CD4-positive, alpha-beta T cell treated with Interferon alpha-2 for 1 hour (primary cell): ENCODE measurements at regions not wholly inside any gene's neighbourhood (a gene's known extent, or its start where the extent isn't known, plus 50 kb on each side); places are given as distances from the start of the nearest gene placed in this dataset.
"Not testable (repeated sequence)": the region's sequence is repeated elsewhere in the genome, so short reads cannot be mapped to it uniquely, and the experiment has no call there.

Source experiments
- DNase-seq, 2 donors: peaks; one replicate each; pipeline ENCODE4 v3.0.0-alpha.2; 2020 to 2022

DNA sequence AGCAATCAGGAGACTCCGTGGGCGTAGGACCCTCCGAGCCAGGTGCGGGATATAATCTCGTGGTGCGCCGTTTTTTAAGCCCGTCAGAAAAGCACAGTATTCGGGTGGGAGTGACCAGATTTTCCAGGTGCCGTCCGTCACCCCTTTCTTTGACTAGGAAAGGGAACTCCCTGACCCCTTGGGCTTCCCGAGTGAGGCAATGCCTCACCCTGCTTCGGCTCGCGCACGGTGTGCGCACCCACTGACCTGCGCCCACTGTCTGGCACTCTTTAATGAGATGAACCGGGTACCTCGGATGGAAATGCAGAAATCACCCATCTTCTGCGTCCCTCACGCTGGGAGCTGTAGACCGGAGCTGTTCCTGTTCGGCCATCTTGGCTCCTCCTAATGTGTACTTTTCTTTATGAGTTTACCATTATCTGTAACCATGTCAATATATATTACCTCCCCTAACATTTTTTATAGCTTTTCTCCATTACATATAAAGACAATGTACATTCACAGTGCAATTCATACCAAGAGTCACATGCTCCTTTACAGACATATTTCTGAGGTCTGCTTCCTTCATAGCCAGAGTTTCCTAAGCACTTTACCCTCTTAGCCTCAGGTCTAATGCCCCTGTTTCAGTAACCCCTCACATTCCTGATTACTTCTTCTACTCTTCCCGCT, 71.4 kb upstream of the TLE4 start:
- not testable (repeated sequence) for DNase-seq

DNA sequence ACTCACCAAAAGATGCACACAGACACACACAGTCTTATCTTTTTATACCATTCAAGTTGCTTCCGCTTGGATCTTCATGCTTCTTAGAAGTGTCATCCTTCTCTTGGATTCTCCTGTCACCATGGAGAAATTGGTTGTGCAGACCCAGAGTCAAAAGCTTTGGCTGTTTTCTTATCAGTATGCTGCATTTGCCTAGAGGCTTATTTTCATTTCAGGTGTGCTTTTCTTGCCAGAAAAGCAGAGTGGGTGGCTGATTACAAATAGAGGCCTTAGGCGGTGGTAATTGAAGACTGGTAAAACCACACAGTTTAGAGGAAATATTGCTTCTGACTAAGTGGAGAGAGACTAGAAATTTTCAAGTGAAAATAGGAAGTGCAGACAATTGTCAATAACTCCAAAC, 70.2 kb upstream of the TLE4 start:
- DNase-seq: no peak

DNA sequence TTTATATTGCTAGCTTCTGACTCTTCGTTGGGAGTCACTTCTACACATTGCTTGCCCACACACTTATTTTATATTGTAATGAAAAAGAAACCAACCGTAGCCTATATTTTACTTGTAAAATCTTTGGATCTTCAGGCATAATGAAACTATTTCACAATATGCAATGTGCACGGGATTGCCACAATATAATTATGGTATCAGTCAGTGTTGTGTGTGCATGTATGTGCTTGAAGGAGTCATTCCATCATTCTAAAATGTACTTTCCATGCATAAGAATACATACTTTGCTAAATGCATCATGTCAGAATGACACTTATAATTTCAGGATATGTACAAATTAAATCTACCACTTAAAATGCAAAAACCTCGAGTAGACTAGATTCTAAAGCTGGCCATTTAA, 64.0 kb upstream of the TLE4 start:
- DNase-seq: no peak

DNA sequence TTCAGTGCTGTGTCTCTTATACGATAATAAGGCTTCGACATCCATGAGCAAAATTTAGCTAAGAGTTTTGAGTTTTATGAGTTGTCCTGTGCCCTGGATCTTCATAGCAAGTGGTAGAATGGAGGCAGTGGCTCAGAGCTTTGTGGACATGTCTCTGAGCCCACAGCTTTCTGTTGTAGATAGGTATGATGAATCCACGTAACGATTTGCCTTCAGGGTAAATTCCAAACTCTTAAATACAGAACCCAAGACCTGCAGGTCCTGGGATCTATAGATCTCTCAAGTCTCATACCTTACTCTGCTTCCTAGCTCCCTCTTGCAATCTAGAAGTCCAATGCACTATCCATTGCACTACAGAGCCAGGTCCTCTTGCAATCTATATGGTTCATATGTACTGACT, 59.5 kb upstream of the TLE4 start:
- no peak for DNase-seq
